Karpas-422 (cell line): ENCODE measurements at regions not wholly inside any gene's neighbourhood (a gene's known extent, or its start where the extent isn't known, plus 50 kb on each side); places are given as distances from the start of the nearest gene placed in this dataset.

ENCODE experiments used
- DNase-seq: peaks from one replicate; pipeline ENCODE4 v3.0.0-alpha.2; 2015
- H2AFZ ChIP-seq: fragments of 200-600 bp; sonication (generic); 2 replicates; pipeline ENCODE4 v1.6.1; 2014; ENCODE audit warnings: antibody characterized with exemption, low read length, mixed read lengths
- H3K27ac ChIP-seq: fragments of 200-600 bp; sonication (generic); 2 replicates; pipeline ENCODE4 v1.5.1; 2014; ENCODE audit warnings: mild to moderate bottlenecking, low read length, moderate library complexity
- H3K27me3 ChIP-seq: fragments of 200-600 bp; sonication (generic); 2 replicates; pipeline ENCODE4 v1.6.1; 2014; ENCODE audit warnings: low read length, mixed read lengths
- H3K36me3 ChIP-seq: fragments of 200-600 bp; sonication (generic); 2 replicates; pipeline ENCODE4 v1.6.1; 2014; ENCODE audit warnings: low read length, mixed read lengths; ENCODE audit not compliant: insufficient read depth
- H3K4me1 ChIP-seq: fragments of 200-600 bp; sonication (generic); 2 replicates; pipeline ENCODE4 v1.6.1; 2014; ENCODE audit warnings: mild to moderate bottlenecking, low read length, mixed read lengths
- H3K4me2 ChIP-seq: fragments of 200-600 bp; sonication (generic); 2 replicates; pipeline ENCODE4 v1.6.1; 2014; ENCODE audit warnings: low read length, low read depth, mild to moderate bottlenecking; ENCODE audit not compliant: poor library complexity, severe bottlenecking
- H3K4me3 ChIP-seq: fragments of 200-600 bp; sonication (generic); 2 replicates; pipeline ENCODE4 v1.5.1; 2014; ENCODE audit warnings: mild to moderate bottlenecking, antibody characterized with exemption, low read length, mixed read lengths
- H3K79me2 ChIP-seq: fragments of 200-600 bp; sonication (generic); 2 replicates; pipeline ENCODE4 v1.6.1; 2014; ENCODE audit warnings: mild to moderate bottlenecking, low read length, mixed read lengths
- H3K9ac ChIP-seq: fragments of 200-600 bp; sonication (generic); 2 replicates; pipeline ENCODE4 v1.6.0; 2014; ENCODE audit warnings: low read length
- H3K9me2 ChIP-seq: fragments of 200-600 bp; sonication (generic), shearing (Covaris generic); replicated peaks from 2 replicates; pipeline ENCODE4 v1.6.0; 2014; ENCODE audit warnings: mild to moderate bottlenecking, low read length, moderate library complexity; ENCODE audit not compliant: insufficient read depth
- H3K9me3 ChIP-seq: fragments of 300-700, 200-600 bp; sonication (generic); 2 replicates; pipeline ENCODE4 v1.6.1; 2014; ENCODE audit warnings: low read length, mixed read lengths
- H4K20me1 ChIP-seq: fragments of 200-600 bp; sonication (generic); 2 replicates; pipeline ENCODE4 v1.6.1; 2014; ENCODE audit warnings: mild to moderate bottlenecking, antibody characterized with exemption, low read length, low read depth; ENCODE audit not compliant: insufficient read depth

DNA sequence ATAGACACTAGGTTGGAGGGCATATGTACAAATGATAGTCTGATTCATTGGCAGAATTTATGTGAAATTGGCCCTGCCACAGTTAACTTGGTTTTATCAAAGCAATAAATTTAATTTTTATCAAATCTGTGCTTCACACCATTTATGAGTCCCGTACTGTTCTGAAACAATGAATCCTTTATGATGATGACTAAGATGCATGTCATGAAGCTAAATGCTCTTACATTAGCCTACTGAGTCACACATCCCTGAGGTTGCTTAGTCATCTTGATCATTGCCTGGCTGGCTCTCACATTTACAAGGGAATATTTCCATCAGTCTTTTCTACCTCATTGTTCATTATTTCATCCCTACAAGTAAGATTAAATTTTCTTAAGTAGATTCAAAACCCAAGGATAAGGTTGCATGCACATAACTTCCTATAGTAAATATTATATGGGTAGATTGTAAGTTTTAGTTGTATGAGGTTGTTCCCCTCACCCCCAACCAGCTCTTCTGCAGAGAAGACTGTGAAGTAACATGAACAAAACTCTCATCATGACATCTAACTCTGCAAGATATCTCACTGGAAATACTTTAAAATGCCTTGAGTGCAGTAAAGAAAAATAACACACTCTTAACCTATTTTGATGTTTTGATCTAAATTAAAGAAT, 170.7 kb downstream of the CYB561 start:
- no peak overlapping the region for H3K4me3 ChIP-seq
- H3K27ac ChIP-seq = no peak overlapping the region
- H3K9me3 ChIP-seq = no peaks in the 10 kb centered on the region
- H2AFZ ChIP-seq = no peak overlapping the region
- H3K4me1 ChIP-seq = no peaks in the 10 kb centered on the region
- H3K36me3 ChIP-seq = no peaks in the 10 kb centered on the region
- H4K20me1 ChIP-seq = peaks cover 7% of the 10 kb centered on the region; the same call in 1 of the 2 replicates
- no peak overlapping the region for H3K9ac ChIP-seq
- H3K9me2 ChIP-seq = no peaks in the 10 kb centered on the region
- no peaks in the 10 kb centered on the region for H3K27me3 ChIP-seq
- H3K79me2 ChIP-seq = no peaks in the 10 kb centered on the region
- no peak for DNase-seq
- no peak overlapping the region for H3K4me2 ChIP-seq

DNA sequence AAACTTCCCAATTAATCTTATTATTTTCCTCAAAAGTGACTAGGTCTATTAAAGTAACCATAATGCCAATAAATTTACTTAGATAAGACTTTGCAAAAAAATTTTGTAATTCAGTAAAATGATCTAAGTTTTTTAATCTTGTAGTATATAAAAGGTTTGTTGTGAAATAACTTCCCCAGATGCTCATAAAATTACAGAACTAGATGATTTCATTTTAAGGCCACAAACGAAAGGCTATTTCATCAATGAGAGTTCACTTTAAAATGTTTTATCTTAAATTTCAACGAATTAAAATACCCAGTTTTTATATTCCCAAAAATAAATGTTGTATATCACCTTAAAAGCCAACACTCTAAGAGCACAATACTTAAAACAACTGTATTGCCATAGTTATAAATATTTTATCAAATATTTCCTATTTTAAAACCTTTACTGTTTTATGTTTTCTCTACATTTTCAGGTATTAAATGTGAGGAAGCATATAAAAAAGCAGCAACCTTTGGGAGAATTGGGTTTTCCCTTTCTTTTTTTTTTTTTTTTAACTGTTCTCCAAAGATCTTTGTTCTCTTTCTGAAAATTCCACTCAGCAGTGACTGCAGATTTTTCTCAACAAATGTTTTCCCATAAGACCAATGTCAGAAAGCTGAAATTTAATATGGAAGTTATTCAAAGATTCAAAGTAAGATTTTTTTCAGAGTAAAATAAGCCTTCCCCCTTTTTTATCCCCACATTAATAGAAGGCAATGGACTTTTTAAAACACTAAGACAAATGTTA, 169.9 kb downstream of the CYB561 start:
- no peak overlapping the region for H2AFZ ChIP-seq
- no peaks in the 10 kb centered on the region for H3K79me2 ChIP-seq

DNA sequence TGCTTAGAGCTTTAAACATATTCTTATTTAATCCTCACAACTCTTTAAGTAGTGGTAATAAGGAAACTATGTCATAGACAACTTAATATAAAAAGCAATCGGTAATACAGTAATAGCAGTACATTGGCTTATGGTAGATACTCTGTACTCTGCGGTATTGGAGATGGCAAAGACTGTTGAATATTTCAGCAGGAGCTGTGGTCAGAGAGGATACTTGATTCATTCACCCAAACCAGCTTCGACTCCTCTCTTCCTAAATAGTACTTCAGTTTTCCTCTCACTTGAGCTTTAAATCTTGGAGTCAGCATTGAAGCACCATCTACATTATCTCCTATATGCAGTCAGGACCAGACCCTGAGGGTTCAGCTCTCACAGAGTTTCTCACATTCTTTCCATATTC, 169.3 kb downstream of the CYB561 start:
- no peaks in the 10 kb centered on the region for H3K9me3 ChIP-seq
- no peak overlapping the region for H3K27ac ChIP-seq
- H3K36me3 ChIP-seq = no peaks in the 10 kb centered on the region
- H3K4me3 ChIP-seq = no peak overlapping the region
- no peaks in the 10 kb centered on the region for H3K4me1 ChIP-seq
- no peaks in the 10 kb centered on the region for H3K79me2 ChIP-seq
- DNase-seq = no peak
- H3K9ac ChIP-seq = no peak overlapping the region
- H3K9me2 ChIP-seq = no peaks in the 10 kb centered on the region
- H3K4me2 ChIP-seq = no peak overlapping the region
- H2AFZ ChIP-seq = no peak overlapping the region
- H3K27me3 ChIP-seq = no peaks in the 10 kb centered on the region
- peaks cover 7% of the 10 kb centered on the region; the same call in 1 of the 2 replicates for H4K20me1 ChIP-seq

More for the DNA sequence above, 169.9 kb downstream of the CYB561 start:
- Histone ChIP-seq H3K9me2 (no peaks in the 10 kb centered on the region), H3K9me3 (no peaks in the 10 kb centered on the region), H3K4me2 (no peak overlapping the region), H3K36me3 (no peaks in the 10 kb centered on the region), H4K20me1 (peaks cover 7% of the 10 kb centered on the region; the same call in 1 of the 2 replicates), H3K27ac (no peak overlapping the region), H3K27me3 (no peaks in the 10 kb centered on the region), H3K4me1 (no peaks in the 10 kb centered on the region), H3K4me3 (no peak overlapping the region), H3K9ac (no peak overlapping the region)
- no peak for DNase-seq

DNA sequence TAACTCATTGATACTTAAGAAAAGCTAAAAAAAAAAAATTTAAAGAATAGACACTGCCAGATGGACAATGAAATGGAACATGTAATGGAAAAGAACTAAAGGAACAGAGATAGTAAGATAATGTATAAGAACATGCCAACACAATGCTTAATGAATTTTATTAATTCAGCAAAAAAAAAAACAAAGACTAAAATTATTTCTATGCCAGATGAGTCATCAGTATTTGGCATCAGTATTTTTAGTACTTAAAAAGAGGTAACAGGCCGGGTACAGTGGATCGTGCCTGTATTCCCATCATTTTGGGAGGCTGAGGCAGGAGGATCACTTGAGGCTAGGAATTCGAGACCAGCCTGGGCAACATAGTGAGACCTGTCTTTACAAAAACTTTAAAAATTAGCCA, 168.5 kb downstream of the CYB561 start:
- H3K9ac ChIP-seq = no peak overlapping the region
- no peak overlapping the region for H3K4me3 ChIP-seq
- H3K27ac ChIP-seq = no peak overlapping the region
- no peak for DNase-seq
- no peaks in the 10 kb centered on the region for H3K36me3 ChIP-seq
- H3K9me2 ChIP-seq = no peaks in the 10 kb centered on the region
- no peaks in the 10 kb centered on the region for H3K9me3 ChIP-seq
- H2AFZ ChIP-seq = no peak overlapping the region
- no peaks in the 10 kb centered on the region for H3K27me3 ChIP-seq
- no peaks in the 10 kb centered on the region for H3K4me1 ChIP-seq
- peaks cover 7% of the 10 kb centered on the region; the same call in 1 of the 2 replicates for H4K20me1 ChIP-seq
- no peak overlapping the region for H3K4me2 ChIP-seq
- H3K79me2 ChIP-seq = no peaks in the 10 kb centered on the region

DNA sequence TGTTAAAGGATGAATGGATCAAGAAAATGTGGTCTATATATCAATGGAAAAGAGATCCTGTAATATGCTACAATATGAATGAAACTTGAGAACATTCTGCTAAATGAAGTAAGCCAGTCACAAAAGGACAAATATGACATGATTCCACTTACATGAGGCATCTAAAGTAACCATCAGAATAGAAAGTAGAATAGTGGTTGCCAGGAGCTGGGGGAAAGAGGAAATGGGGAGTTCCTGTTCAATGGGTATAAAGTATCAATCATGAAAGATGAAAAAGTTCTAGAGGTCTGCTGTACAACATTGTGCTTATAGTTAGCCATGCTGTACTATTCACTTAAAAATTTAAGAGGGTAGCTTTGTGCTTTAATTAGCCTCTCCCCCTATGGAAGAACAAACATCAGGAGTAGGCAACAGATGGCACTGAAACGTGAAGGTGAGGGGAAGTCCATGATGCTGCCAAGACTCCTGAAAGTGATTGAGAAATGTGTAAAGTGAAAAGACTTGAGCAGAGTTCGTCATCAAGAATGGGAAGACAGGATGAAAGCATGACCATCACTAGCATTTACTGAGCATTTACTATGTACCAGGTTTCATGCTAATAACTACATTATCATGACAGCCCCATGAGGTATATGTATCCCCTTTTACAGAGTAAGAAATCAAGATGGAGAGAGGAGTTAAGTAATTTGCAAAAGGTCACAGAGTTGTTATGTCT, 167.2 kb downstream of the CYB561 start:
- Histone ChIP-seq H4K20me1 (peaks cover 7% of the 10 kb centered on the region; the same call in 1 of the 2 replicates), H3K9me3 (no peaks in the 10 kb centered on the region), H3K4me1 (no peaks in the 10 kb centered on the region), H3K9me2 (no peaks in the 10 kb centered on the region), H3K79me2 (no peaks in the 10 kb centered on the region), H3K27ac (no peak overlapping the region), H3K4me2 (no peak overlapping the region), H3K4me3 (no peak overlapping the region), H3K27me3 (no peaks in the 10 kb centered on the region), H2AFZ (no peak overlapping the region), H3K9ac (no peak overlapping the region), H3K36me3 (no peaks in the 10 kb centered on the region)
- no peak for DNase-seq

DNA sequence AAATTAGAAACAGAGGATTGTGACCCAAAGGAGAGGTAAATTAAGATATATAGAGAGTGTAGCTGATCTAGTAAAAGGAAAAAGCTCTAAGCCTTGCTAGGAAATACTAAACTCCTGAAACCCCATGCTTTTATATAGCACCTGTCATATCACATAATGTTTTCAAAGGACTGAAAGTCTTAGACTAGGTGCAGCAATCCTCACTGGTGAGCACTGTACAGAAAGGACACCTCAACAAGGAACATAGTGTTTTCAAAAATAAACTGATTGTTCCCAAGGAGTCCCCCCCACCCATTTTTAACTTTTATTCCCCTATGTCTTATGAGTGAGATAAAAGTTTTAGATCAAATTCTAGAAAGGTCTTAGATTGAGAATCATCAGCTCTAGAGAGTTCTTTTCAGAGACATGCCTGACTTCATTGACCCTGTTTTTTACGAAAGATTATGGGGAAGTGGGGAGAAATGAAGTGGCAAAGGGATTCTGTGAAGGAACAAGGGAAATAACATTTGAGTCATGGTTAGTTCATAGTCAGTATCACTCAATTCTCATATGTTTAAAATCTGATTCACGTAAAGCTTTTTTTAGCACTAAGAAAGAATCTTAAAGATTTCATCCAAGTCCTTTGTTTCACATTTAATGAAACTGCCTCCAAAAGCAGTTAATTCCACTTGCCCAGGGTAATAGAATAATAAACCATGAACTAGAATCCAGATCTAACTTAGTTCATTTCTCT, 166.4 kb downstream of the CYB561 start:
- Histone ChIP-seq H3K36me3 (no peaks in the 10 kb centered on the region), H3K27ac (no peak overlapping the region), H3K4me3 (no peak overlapping the region), H3K79me2 (no peaks in the 10 kb centered on the region), H3K9ac (no peak overlapping the region), H3K4me1 (no peaks in the 10 kb centered on the region), H2AFZ (no peak overlapping the region), H3K9me2 (no peaks in the 10 kb centered on the region), H3K4me2 (no peak overlapping the region), H3K9me3 (no peaks in the 10 kb centered on the region), H4K20me1 (peaks cover 7% of the 10 kb centered on the region; the same call in 1 of the 2 replicates), H3K27me3 (no peaks in the 10 kb centered on the region)
- DNase-seq = no peak

DNA sequence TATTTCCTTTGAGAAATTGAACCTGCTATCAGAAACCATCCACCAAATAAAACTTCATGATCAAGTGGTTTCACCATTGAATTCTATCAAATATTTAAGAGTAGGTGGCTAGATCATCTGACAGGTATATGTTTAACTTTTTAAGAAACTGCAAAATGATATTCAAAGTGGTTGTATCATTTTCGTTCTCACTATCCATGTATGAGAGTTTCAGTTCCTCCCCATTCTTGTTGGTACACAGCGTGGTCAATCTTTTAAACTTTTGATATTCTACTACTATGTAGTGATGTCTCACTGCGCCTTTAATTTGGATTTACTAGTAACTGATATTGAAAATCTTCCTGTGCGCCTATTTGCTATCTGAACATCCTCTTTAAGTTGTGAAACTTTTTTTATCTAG, 163.7 kb downstream of the CYB561 start:
- no peak for DNase-seq
- H3K27me3 ChIP-seq = no peaks in the 10 kb centered on the region
- H3K9ac ChIP-seq = no peak overlapping the region
- peaks cover 7% of the 10 kb centered on the region; the same call in 1 of the 2 replicates for H4K20me1 ChIP-seq
- H2AFZ ChIP-seq = no peak overlapping the region
- no peak overlapping the region for H3K4me2 ChIP-seq
- H3K36me3 ChIP-seq = no peaks in the 10 kb centered on the region
- H3K4me1 ChIP-seq = no peaks in the 10 kb centered on the region
- H3K4me3 ChIP-seq = no peak overlapping the region
- no peaks in the 10 kb centered on the region for H3K9me3 ChIP-seq
- H3K27ac ChIP-seq = no peak overlapping the region
- H3K9me2 ChIP-seq = no peaks in the 10 kb centered on the region
- no peaks in the 10 kb centered on the region for H3K79me2 ChIP-seq
